SK-N-SH (cell line): ENCODE measurements at regions not wholly inside any gene's neighbourhood (a gene's known extent, or its start where the extent isn't known, plus 50 kb on each side); places are given as distances from the start of the nearest gene placed in this dataset.

Source experiments
- CTCF ChIA-PET: fragments of 300-600, 350-600 bp; formaldehyde crosslinking; extraction: SDS; loops from one replicate; lab custom pipeline; 2021; lab: Yijun Ruan, JAX
- POLR2A ChIA-PET: fragments of 350-600 bp; sonication (Branson Sonifier 250); formaldehyde crosslinking; extraction: SDS; loops from one replicate; lab custom pipeline; 2020; ENCODE audit warnings: antibody characterized with exemption, inconsistent platforms; lab: Yijun Ruan, JAX
- DNase-seq: peaks from one replicate; pipeline ENCODE4 v3.0.0; 2012
- H2AFZ ChIP-seq: fragments of 200-600 bp; sonication (generic); 2 replicates; pipeline ENCODE4 v1.8.1; 2016; ENCODE audit warnings: antibody characterized with exemption, mild to moderate bottlenecking, low read depth
- H3F3A ChIP-seq: fragments of 200-600 bp; sonication (generic); replicated peaks from 2 replicates; pipeline ENCODE3; 2016; ENCODE audit warnings: antibody characterized with exemption, mild to moderate bottlenecking; ENCODE audit not compliant: insufficient read depth
- H3K27ac ChIP-seq, 2 experiments: fragments of 200-500 bp in 1 of 2; fragments of 200-600 bp in 1 of 2; sonication (Bioruptor generic) in 1 of 2; sonication (generic), shearing (Covaris generic) in 1 of 2; 2 replicates each; pipeline versions ENCODE4 v1.5.1 to v1.6.1; 2014 to 2016; ENCODE audit warnings: low read depth in 2 of 2, inconsistent platforms in 1 of 2, low read length in 1 of 2, mild to moderate bottlenecking in 1 of 2, mixed read lengths in 1 of 2
- H3K27me3 ChIP-seq: fragments of 200-600 bp; sonication (generic), shearing (Covaris generic); 2 replicates; pipeline ENCODE4 v1.6.1; 2016; ENCODE audit warnings: mixed run types; ENCODE audit not compliant: insufficient read depth
- H3K36me3 ChIP-seq, 2 experiments: fragments of 200-500 bp in 1 of 2; fragments of 200-600 bp in 1 of 2; sonication (Bioruptor generic) in 1 of 2; sonication (generic) in 1 of 2; replicated peaks in 1 of 2; 2 replicates each; pipeline versions ENCODE3 to v1.5.1; 2014 to 2016; ENCODE audit warnings: low read length in 1 of 2, mild to moderate bottlenecking in 1 of 2; ENCODE audit not compliant: insufficient read depth in 2 of 2, control insufficient read depth in 1 of 2
- H3K4me1 ChIP-seq, 2 experiments: fragments of 200-500 bp in 1 of 2; fragments of 200-600 bp in 1 of 2; sonication (Bioruptor generic) in 1 of 2; sonication (generic), shearing (Covaris generic) in 1 of 2; 2 replicates each; pipeline versions ENCODE4 v1.5.1 to v1.6.1; 2014 to 2016; ENCODE audit warnings: low read depth in 1 of 2, low read length in 1 of 2, mixed run types in 1 of 2; ENCODE audit not compliant: insufficient read depth in 2 of 2, control insufficient read depth in 1 of 2
- H3K4me2 ChIP-seq: fragments of 200-600 bp; sonication (generic), shearing (Covaris generic); 2 replicates; pipeline ENCODE4 v1.6.1; 2017; ENCODE audit warnings: mixed run types
- H3K4me3 ChIP-seq, 2 experiments: fragments of 200-500 bp in 1 of 2; fragments of 200-600 bp in 1 of 2; sonication (Bioruptor generic) in 1 of 2; sonication (generic), shearing (Covaris generic) in 1 of 2; 2 replicates each; pipeline versions ENCODE4 v1.5.1 to v1.8.1; 2014 to 2016; ENCODE audit warnings: low read depth in 2 of 2, inconsistent platforms in 1 of 2, low read length in 1 of 2, mild to moderate bottlenecking in 1 of 2, mixed read lengths in 1 of 2, moderate library complexity in 1 of 2
- H3K79me2 ChIP-seq: fragments of 200-600 bp; sonication (generic); 2 replicates; pipeline ENCODE4 v1.8.1; 2017; ENCODE audit warnings: mild to moderate bottlenecking; ENCODE audit not compliant: insufficient read depth
- H3K9ac ChIP-seq: fragments of 200-600 bp; sonication (generic); 2 replicates; pipeline ENCODE4 v1.6.1; 2017; ENCODE audit warnings: mixed run types
- H3K9me2 ChIP-seq: fragments of 200-600 bp; sonication (generic); 2 replicates; pipeline ENCODE4 v1.6.1; 2017; ENCODE audit warnings: mixed run types
- H3K9me3 ChIP-seq: fragments of 200-600 bp; sonication (generic); 2 replicates; pipeline ENCODE4 v1.6.1; 2017; ENCODE audit warnings: mixed run types, mild to moderate bottlenecking, moderate library complexity
- H4K20me1 ChIP-seq: fragments of 200-600 bp; sonication (generic); 2 replicates; pipeline ENCODE4 v1.6.1; 2017; ENCODE audit warnings: mild to moderate bottlenecking, mixed run types; ENCODE audit not compliant: insufficient read depth
- CHD2 ChIP-seq: fragments of 150-350 bp; IDR thresholded peaks from 2 replicates; pipeline ENCODE4 v1.6.1; 2018; ENCODE audit warnings: low read length; ENCODE audit not compliant: partially characterized antibody
- CTCF ChIP-seq: fragments of 200-600 bp; sonication (generic); IDR thresholded peaks from 2 replicates; pipeline ENCODE4 v1.6.1; 2017; ENCODE audit warnings: antibody characterized with exemption, mild to moderate bottlenecking, moderate library complexity
- ELF1 ChIP-seq: IDR thresholded peaks from 2 replicates; pipeline ENCODE4 v1.4.0; 2012
- EZH2phosphoT487 ChIP-seq: fragments of 200-600 bp; sonication (generic); IDR thresholded peaks from 2 replicates; pipeline ENCODE4 v1.6.1; 2017; ENCODE audit warnings: low read depth, mixed run types, mild to moderate bottlenecking, antibody characterized with exemption, moderate library complexity, borderline replicate concordance
- FOSL2 ChIP-seq: IDR thresholded peaks from 2 replicates; pipeline ENCODE4 v1.4.0; 2012; ENCODE audit warnings: low read depth, mild to moderate bottlenecking, moderate library complexity, borderline replicate concordance
- GATA2 ChIP-seq: sonication (generic); formaldehyde crosslinking; IDR thresholded peaks from 2 replicates; pipeline ENCODE4 v1.5.0; 2020; ENCODE audit warnings: mild to moderate bottlenecking, missing genetic modification reagents
- JUND ChIP-seq: IDR thresholded peaks from 2 replicates; pipeline ENCODE4 v1.4.0; 2012
- MEF2A ChIP-seq: IDR thresholded peaks from 2 replicates; pipeline ENCODE4 v1.4.0; 2012; ENCODE audit warnings: low read depth, borderline replicate concordance
- MXI1 ChIP-seq: IDR thresholded peaks from 2 replicates; pipeline ENCODE4 v1.6.1; 2012; ENCODE audit warnings: mild to moderate bottlenecking, low read depth, low read length, improper control_type of control experiment
- PBX3 ChIP-seq: IDR thresholded peaks from 2 replicates; pipeline ENCODE4; 2012
- REST ChIP-seq: IDR thresholded peaks from 2 replicates; pipeline ENCODE4 v1.6.1; 2012; ENCODE audit warnings: mild to moderate bottlenecking, low read depth, low read length, moderate library complexity
- TAF1 ChIP-seq: IDR thresholded peaks from 2 replicates; pipeline ENCODE4 v1.6.1; 2012; ENCODE audit warnings: low read depth, mild to moderate bottlenecking, low read length, moderate library complexity, borderline replicate concordance
- TCF12 ChIP-seq: IDR thresholded peaks from 2 replicates; pipeline ENCODE4 v1.4.0; 2012
- TEAD4 ChIP-seq: IDR thresholded peaks from 2 replicates; pipeline ENCODE4 v1.4.0; 2012; ENCODE audit warnings: mild to moderate bottlenecking, borderline replicate concordance; ENCODE audit not compliant: insufficient read depth
- ZBTB33 ChIP-seq: IDR thresholded peaks from 2 replicates; pipeline ENCODE4 v1.4.0; 2012; ENCODE audit warnings: low read depth, borderline replicate concordance
- WGBS: methylation state at CpG from one replicate; pipeline ENCODE4 v1.1.6; 2017; ENCODE audit warnings: low lambda C conversion rate; 5-methylcytosine and 5-hydroxymethylcytosine counted together

DNA sequence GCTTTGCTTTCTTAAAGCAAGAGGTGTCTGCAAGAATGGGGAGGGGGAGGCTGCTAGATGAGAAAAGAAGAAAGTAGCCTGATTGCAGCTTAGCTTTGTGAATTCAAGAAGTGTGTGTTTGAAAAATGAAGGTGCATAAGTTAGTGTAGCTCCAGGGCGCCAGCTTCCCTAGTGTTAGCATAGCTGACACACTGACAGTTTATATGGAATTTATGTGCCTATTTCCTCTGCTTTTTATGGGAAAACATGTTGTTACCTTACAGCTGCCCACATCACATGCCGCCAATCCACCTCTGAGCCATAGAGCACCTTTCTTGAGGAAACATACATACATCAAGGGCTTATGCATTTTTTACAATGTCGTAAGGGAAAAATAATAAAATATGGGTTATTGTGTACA, 536.4 kb upstream of the PIK3C3 start:
- Histone ChIP-seq H3K9me2 (no peaks in the 10 kb centered on the region), H3K36me3 (no peaks in the 10 kb centered on the region), H2AFZ (no peak overlapping the region)
- CTCF ChIA-PET, result interaction anchor here (0.9 kb wide), 1 partner anchor 8 kb away, joined by 3 read pairs; no protein-coding TSS in a partner anchor
- TF ChIP-seq FOSL2, result no peak
- TF ChIP-seq CHD2, result no peak
- no peak for TF ChIP-seq TEAD4
- TF ChIP-seq GATA2 (CRISPR knock-in tag), result no peak
- no peak for TF ChIP-seq EZH2phosphoT487
- no peak for TF ChIP-seq MEF2A
- TF ChIP-seq TCF12, result no peak
- TF ChIP-seq, all 33 proteins: peak for 0
- 55% methylated on average over 3 of the region's 3 CpGs for WGBS
- Histone ChIP-seq H4K20me1 (no peaks in the 10 kb centered on the region), H3K4me2 (no peak overlapping the region), H3K79me2 (no peaks in the 10 kb centered on the region), H3K27me3 (no peaks in the 10 kb centered on the region), H3K9me3 (no peaks in the 10 kb centered on the region), H3K27ac (no peak overlapping the region), H3K4me3 (no peak overlapping the region), H3K9ac (no peak overlapping the region), H3K4me1 (no peaks in the 10 kb centered on the region), H3F3A (no peaks in the 10 kb centered on the region)
- POLR2A ChIA-PET, result no interaction called here
- no peak for DNase-seq

DNA sequence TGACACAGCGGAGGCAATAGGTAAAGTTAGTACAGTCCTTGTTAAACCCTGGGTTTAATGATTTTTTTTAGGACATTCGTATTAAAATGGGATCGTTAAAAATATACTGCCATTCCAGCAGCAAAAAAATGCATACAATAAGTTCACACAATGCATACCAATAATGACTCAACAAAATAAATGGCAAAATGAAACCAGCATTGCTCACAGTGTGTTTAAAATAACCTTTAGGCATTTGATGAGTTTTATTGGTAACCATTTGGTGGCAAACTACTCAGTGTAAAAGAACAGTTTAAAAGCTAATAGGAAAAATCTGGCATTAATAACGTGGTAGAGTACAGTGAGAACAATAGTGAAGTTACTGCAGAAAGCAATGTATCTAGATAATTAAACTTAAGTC, 539.0 kb upstream of the PIK3C3 start:
- ChIA-PET CTCF (interaction anchor here (1.0 kb wide), 1 partner anchor 18 kb away, joined by 3 read pairs; no protein-coding TSS in a partner anchor), POLR2A (no interaction called here)
- no peak overlapping the region for H3K4me2 ChIP-seq
- H3K4me1 ChIP-seq, result no peaks in the 10 kb centered on the region
- H2AFZ ChIP-seq, result no peak overlapping the region
- no peaks in the 10 kb centered on the region for H3K27me3 ChIP-seq
- H3K79me2 ChIP-seq, result no peaks in the 10 kb centered on the region
- WGBS, result 61% methylated on average over 4 of the region's 4 CpGs
- DNase-seq, result no peak
- H3K9me2 ChIP-seq, result no peaks in the 10 kb centered on the region
- H3K27ac ChIP-seq, result no peak overlapping the region
- H3K9ac ChIP-seq, result no peak overlapping the region
- TF ChIP-seq ZBTB33, result no peak
- no peak for TF ChIP-seq PBX3
- no peak for TF ChIP-seq JUND
- TF ChIP-seq ELF1, result no peak
- TF ChIP-seq FOSL2, result no peak
- no peak for TF ChIP-seq CTCF
- TF ChIP-seq TCF12, result no peak
- TF ChIP-seq GATA2 (CRISPR knock-in tag), result no peak
- no peak for TF ChIP-seq CHD2
- TF ChIP-seq EZH2phosphoT487, result no peak
- no peak for TF ChIP-seq TAF1
- TF ChIP-seq MXI1, result no peak
- TF ChIP-seq REST, result no peak
- H3F3A ChIP-seq, result no peaks in the 10 kb centered on the region
- H4K20me1 ChIP-seq, result no peaks in the 10 kb centered on the region
- H3K9me3 ChIP-seq, result no peaks in the 10 kb centered on the region
- no peak overlapping the region for H3K4me3 ChIP-seq
- no peaks in the 10 kb centered on the region for H3K36me3 ChIP-seq
